ENCODE measurements at regions not wholly inside any gene's neighbourhood (a gene's known extent, or its start where the extent isn't known, plus 50 kb on each side); places are given as distances from the start of the nearest gene placed in this dataset.

DNA sequence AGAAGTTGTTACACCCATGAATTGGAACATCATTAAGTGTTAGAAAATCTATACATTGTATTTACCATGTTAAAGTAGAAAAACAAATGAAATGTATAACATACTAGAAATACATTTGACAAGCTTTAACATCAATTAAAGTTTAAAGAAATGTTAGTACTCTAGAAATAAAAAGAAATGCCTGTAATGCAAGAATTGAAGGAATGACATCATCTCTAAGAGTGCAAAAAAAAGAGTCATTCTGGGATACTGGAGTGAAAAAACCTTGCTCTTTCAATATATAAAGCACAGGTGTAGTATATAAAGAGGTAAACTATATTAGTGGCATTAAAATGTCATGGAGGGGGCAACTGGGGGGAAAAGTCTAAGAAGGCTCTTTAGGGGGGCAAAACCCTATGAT lies 210.8 kb upstream of the PLD5 start (continued):
- TF ChIP-seq, protein P1, sequence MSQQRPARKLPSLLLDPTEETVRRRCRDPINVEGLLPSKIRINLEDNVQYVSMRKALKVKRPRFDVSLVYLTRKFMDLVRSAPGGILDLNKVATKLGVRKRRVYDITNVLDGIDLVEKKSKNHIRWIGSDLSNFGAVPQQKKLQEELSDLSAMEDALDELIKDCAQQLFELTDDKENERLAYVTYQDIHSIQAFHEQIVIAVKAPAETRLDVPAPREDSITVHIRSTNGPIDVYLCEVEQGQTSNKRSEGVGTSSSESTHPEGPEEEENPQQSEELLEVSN (IDR thresholded peaks at IDR 0.05; ENCODE audit: borderline replicate concordance in 1 of 2, extremely low read depth in 1 of 2, insufficient read depth in 1 of 2, insufficient read length in 1 of 2, low read depth in 1 of 2, low read length in 1 of 2, poor library complexity in 1 of 2, severe bottlenecking in 1 of 2): no peak
- TF ChIP-seq HLTF (IDR thresholded peaks at IDR 0.05): no peak
- TF ChIP-seq, protein P2, sequence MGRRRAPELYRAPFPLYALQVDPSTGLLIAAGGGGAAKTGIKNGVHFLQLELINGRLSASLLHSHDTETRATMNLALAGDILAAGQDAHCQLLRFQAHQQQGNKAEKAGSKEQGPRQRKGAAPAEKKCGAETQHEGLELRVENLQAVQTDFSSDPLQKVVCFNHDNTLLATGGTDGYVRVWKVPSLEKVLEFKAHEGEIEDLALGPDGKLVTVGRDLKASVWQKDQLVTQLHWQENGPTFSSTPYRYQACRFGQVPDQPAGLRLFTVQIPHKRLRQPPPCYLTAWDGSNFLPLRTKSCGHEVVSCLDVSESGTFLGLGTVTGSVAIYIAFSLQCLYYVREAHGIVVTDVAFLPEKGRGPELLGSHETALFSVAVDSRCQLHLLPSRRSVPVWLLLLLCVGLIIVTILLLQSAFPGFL (CRISPR knock-in tag; IDR thresholded peaks at IDR 0.05): no peak

DNA sequence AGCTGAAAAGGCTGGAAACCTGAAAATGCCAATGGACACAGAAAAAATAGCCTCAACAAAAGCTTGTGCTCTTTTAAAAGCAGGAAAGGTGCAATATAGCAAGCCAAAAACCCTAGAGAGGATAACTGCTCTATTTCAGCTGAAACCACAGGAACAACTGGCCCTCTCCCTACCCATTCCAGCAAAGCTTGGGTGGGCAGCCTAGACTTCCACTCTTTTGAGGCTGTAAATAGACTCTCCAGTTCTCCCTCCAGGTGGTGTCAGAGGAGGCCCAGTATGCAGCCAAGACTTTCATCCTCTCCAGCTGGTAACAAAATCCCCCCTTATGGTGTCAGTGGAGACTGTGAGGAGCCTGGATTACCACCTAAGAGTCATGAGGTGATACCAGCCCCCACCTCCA lies 206.9 kb upstream of the PLD5 start:
- no peak for FAIRE-seq
- intact Hi-C loops (cut with micrococcal nuclease) (no loop called here), in situ Hi-C loops (cut with MboI) (no loop called here)
- ChIA-PET CTCF (ENCODE audit: low intra/inter-chr PET ratio) (no interaction called here), POLR2A (no interaction called here)
- no peak overlapping the region for H3K9ac ChIP-seq (ENCODE audit: insufficient read depth in 1 of 2, low read depth in 2 of 2, low read length in 2 of 2)
- no peaks in the 10 kb centered on the region for H4K20me1 ChIP-seq (replicated peaks; ENCODE audit: control insufficient read depth, insufficient read depth, low read length)
- DNase-seq (ENCODE audit: extremely low read depth in 1 of 4, low spot score in 3 of 4): no peak
- no peak overlapping the region for H3K27ac ChIP-seq (ENCODE audit: extremely low read depth, low read depth, low read length)
- H3K9me1 ChIP-seq (ENCODE audit: control insufficient read depth, insufficient read depth, low read length): no peaks in the 10 kb centered on the region
- no peaks in the 10 kb centered on the region for H3K79me2 ChIP-seq (ENCODE audit: control insufficient read depth, insufficient read depth, low read length)
- H2AFZ ChIP-seq (ENCODE audit: low read depth, low read length): no peak overlapping the region
- no peak overlapping the region for H3K4me3 ChIP-seq
- TF ChIP-seq MECOM (CRISPR knock-in tag; IDR thresholded peaks at IDR 0.05): no peak
- TF ChIP-seq, protein P3, sequence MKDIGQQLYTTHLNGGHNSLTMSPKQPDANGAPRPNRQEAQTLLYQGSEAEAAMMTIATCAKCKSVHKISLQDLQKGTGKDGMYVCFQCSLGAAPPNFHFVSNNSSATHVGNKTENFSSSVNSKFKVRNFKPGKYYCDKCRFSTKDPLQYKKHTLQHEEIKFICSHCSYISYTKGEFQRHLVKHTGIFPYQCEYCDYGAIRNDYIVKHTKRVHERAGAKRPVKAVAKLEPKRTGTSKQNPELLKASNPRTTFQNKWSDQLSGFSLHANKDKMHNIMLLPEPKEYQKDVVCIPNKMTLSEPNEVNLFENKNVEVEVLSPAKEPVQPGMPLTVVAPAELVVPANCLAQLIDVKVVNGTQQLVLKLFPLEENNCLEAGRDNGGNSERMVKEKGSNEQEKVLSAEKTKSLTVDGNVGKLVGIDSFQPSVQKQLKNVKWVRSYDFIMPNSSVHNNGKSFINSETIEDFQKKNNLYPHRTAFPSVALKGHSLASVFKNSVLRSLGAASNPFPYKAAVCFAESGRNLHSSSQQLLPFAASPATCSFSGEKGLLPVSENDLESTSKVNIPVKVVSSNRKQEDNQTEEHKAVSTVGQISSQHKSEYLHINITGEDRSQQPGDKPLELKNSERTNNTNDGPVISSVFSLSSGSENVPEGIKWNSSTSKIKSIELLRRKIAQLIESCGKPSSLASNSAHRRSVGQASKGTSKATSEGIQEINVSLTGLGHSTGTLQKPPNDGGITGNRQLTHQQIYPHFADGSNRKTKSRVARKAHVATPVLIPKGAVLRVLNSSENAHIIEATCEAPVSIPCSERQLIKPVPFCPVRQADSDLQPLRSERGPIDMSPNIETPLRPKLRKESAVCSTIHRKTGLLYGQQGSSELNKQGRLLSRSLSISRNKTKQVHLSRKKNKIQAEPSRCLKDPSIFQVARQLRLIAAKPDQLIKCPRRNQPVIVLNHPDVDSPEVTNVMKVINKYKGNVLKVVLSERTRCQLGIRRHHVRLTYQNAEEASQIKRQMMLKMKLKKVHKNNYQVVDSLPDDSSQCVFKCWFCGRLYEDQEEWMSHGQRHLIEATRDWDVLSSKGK (CRISPR knock-in tag; IDR thresholded peaks at IDR 0.05): no peak
- TF ChIP-seq, protein P4, sequence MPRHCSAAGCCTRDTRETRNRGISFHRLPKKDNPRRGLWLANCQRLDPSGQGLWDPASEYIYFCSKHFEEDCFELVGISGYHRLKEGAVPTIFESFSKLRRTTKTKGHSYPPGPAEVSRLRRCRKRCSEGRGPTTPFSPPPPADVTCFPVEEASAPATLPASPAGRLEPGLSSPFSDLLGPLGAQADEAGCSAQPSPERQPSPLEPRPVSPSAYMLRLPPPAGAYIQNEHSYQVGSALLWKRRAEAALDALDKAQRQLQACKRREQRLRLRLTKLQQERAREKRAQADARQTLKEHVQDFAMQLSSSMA (CRISPR knock-in tag; IDR thresholded peaks at IDR 0.05): no peak
- TF ChIP-seq SRSF3 (IDR thresholded peaks at IDR 0.05; ENCODE audit: insufficient read depth, low read length): no peak
- TF ChIP-seq, protein P5, sequence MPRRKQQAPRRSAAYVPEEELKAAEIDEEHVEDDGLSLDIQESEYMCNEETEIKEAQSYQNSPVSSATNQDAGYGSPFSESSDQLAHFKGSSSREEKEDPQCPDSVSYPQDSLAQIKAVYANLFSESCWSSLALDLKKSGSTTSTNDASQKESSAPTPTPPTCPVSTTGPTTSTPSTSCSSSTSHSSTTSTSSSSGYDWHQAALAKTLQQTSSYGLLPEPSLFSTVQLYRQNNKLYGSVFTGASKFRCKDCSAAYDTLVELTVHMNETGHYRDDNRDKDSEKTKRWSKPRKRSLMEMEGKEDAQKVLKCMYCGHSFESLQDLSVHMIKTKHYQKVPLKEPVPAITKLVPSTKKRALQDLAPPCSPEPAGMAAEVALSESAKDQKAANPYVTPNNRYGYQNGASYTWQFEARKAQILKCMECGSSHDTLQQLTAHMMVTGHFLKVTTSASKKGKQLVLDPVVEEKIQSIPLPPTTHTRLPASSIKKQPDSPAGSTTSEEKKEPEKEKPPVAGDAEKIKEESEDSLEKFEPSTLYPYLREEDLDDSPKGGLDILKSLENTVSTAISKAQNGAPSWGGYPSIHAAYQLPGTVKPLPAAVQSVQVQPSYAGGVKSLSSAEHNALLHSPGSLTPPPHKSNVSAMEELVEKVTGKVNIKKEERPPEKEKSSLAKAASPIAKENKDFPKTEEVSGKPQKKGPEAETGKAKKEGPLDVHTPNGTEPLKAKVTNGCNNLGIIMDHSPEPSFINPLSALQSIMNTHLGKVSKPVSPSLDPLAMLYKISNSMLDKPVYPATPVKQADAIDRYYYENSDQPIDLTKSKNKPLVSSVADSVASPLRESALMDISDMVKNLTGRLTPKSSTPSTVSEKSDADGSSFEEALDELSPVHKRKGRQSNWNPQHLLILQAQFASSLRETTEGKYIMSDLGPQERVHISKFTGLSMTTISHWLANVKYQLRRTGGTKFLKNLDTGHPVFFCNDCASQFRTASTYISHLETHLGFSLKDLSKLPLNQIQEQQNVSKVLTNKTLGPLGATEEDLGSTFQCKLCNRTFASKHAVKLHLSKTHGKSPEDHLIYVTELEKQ (CRISPR knock-in tag; IDR thresholded peaks at IDR 0.05): no peak
- H3K27me3 ChIP-seq (ENCODE audit: control insufficient read depth in 2 of 2, insufficient read depth in 2 of 2, low read length in 2 of 2): no peaks in the 10 kb centered on the region
- H3K9me3 ChIP-seq (replicated peaks; ENCODE audit: control insufficient read depth, insufficient read depth, low read depth, low read length): no peaks in the 10 kb centered on the region
- H3K4me1 ChIP-seq (replicated peaks in 1 of 2; ENCODE audit: control insufficient read depth in 2 of 2, insufficient read depth in 2 of 2, low read length in 2 of 2): no peaks in the 10 kb centered on the region
- no peaks in the 10 kb centered on the region for H3K36me3 ChIP-seq (ENCODE audit: control insufficient read depth, insufficient read depth, low read length)
- H3K4me2 ChIP-seq (ENCODE audit: insufficient read depth, low read length): no peak overlapping the region
- ATAC-seq: no peak
- no TSS peak for BruUV-seq (replicated peaks)

Measured in K562 (cell line).